HK-2 (cell line): ENCODE measurements at regions not wholly inside any gene's neighbourhood (a gene's known extent, or its start where the extent isn't known, plus 50 kb on each side); places are given as distances from the start of the nearest gene placed in this dataset.

Experiments
- DNase-seq: peaks from one replicate; pipeline ENCODE4 v3.0.0-alpha.2; 2018; ENCODE audit not compliant: unreplicated experiment

- DNase-seq = no peak
Observed at GRCh38 chr9:107431461-107431860, 58.1 kb downstream of the KLF4 start.

GRCh38 chr9:107430071-107430470 lies 59.5 kb downstream of the KLF4 start:
- DNase-seq = no peak

GRCh38 chr9:107426126-107426525 lies 63.4 kb downstream of the KLF4 start:
- no peak for DNase-seq

- DNase-seq = peak; percentile 82
Observed at GRCh38 chr9:107425101-107426025, 64.2 kb downstream of the KLF4 start.

GRCh38 chr9:107423540-107423939 lies 66.0 kb downstream of the KLF4 start:
- no peak for DNase-seq

GRCh38 chr9:107422189-107423185 lies 67.1 kb downstream of the KLF4 start:
- DNase-seq = peak; percentile 62

- DNase-seq = no peak
Observed at GRCh38 chr9:107410420-107410819, 79.1 kb downstream of the KLF4 start.

GRCh38 chr9:107409581-107410389 lies 79.8 kb downstream of the KLF4 start:
- DNase-seq = no peak

GRCh38 chr9:107407675-107408074 lies 81.9 kb downstream of the KLF4 start:
- no peak for DNase-seq

- no peak for DNase-seq
Observed at GRCh38 chr9:107405511-107405910, 84.1 kb downstream of the KLF4 start.

GRCh38 chr9:107404736-107405135 lies 84.8 kb downstream of the KLF4 start:
- DNase-seq = no peak

GRCh38 chr9:107404161-107404560 lies 85.4 kb downstream of the KLF4 start:
- DNase-seq = no peak

GRCh38 chr9:107397076-107398044 lies 92.2 kb downstream of the KLF4 start:
- no peak for DNase-seq

GRCh38 chr9:107394264-107394663 lies 95.3 kb downstream of the KLF4 start:
- no peak for DNase-seq

- DNase-seq = no peak
Observed at GRCh38 chr9:107390778-107391177, 98.8 kb downstream of the KLF4 start.

- DNase-seq = no peak
Observed at GRCh38 chr9:107390279-107390678, 99.3 kb downstream of the KLF4 start.

GRCh38 chr9:107389617-107390071 lies 99.9 kb downstream of the KLF4 start:
- DNase-seq = no peak

GRCh38 chr9:107388890-107389289 lies 100.7 kb downstream of the KLF4 start:
- no peak for DNase-seq

- no peak for DNase-seq
Observed at GRCh38 chr9:107387409-107387808, 102.2 kb downstream of the KLF4 start.

GRCh38 chr9:107386396-107386795 lies 103.2 kb downstream of the KLF4 start:
- DNase-seq = no peak
